GM12878 (cell line): ENCODE measurements at regions not wholly inside any gene's neighbourhood (a gene's known extent, or its start where the extent isn't known, plus 50 kb on each side); places are given as distances from the start of the nearest gene placed in this dataset.

Experiments
- CBFB ChIP-seq: IDR thresholded peaks from 2 replicates; pipeline ENCODE4 v1.6.1; 2016; ENCODE audit warnings: antibody characterized with exemption, low read depth
- CHD2 ChIP-seq: IDR thresholded peaks from 2 replicates; pipeline ENCODE4 v1.6.1; 2011; ENCODE audit warnings: low read depth, low read length, improper control_type of control experiment, borderline replicate concordance
- CREB1 ChIP-seq: IDR thresholded peaks from 2 replicates; pipeline ENCODE4 v1.6.1; 2012; ENCODE audit warnings: low read depth, mild to moderate bottlenecking, inconsistent platforms
- EZH2 ChIP-seq: IDR thresholded peaks from 2 replicates; pipeline ENCODE4 v1.6.1; 2012; ENCODE audit warnings: low read depth, mild to moderate bottlenecking, control low read depth, inconsistent platforms, low read length, borderline replicate concordance; ENCODE audit not compliant: control insufficient read depth
- HCFC1 ChIP-seq: fragments of 150-350 bp; IDR thresholded peaks from 2 replicates; pipeline ENCODE4 v1.6.1; 2014; ENCODE audit warnings: low read length
- NRF1 ChIP-seq: conservative IDR thresholded peaks from 2 replicates; pipeline ENCODE4 v1.6.1; 2011; ENCODE audit warnings: mild to moderate bottlenecking, low read depth, low read length, improper control_type of control experiment
- POLR2A ChIP-seq: IDR thresholded peaks from 2 replicates; pipeline ENCODE4 v1.6.1; 2011; ENCODE audit warnings: low read depth, mild to moderate bottlenecking, low read length
- SMAD1 ChIP-seq: fragments of 450-650 bp; IDR thresholded peaks from 2 replicates; pipeline ENCODE4 v1.6.1; 2018; ENCODE audit warnings: mild to moderate bottlenecking, low read depth; ENCODE audit not compliant: partially characterized antibody
- SMAD5 ChIP-seq: IDR thresholded peaks from 2 replicates; pipeline ENCODE4 v1.6.1; 2016; ENCODE audit warnings: antibody characterized with exemption, low read depth
- TF ChIP-seq, protein P1 (sequence below): IDR thresholded peaks from 2 replicates; pipeline ENCODE4 v1.6.1; 2011; ENCODE audit warnings: low read depth, low read length, improper control_type of control experiment, borderline replicate concordance
- TF ChIP-seq, protein P2 (sequence below), 3 experiments: IDR thresholded peaks in 2 of 3; conservative IDR thresholded peaks in 1 of 3; 2 replicates each; pipeline ENCODE4 v1.5.1; 2011; ENCODE audit warnings: low read depth in 3 of 3, low read length in 3 of 3, mild to moderate bottlenecking in 3 of 3, control low read depth in 2 of 3, moderate library complexity in 2 of 3, inconsistent platforms in 1 of 3, mixed read lengths in 1 of 3; ENCODE audit not compliant: control insufficient read depth in 2 of 3, insufficient read depth in 1 of 3; ENCODE audit errors: extremely low read depth in 1 of 3
- TF ChIP-seq, protein P3 (sequence below): fragments of 450-650 bp; IDR thresholded peaks from 2 replicates; pipeline ENCODE4 v1.6.1; 2016; ENCODE audit warnings: mild to moderate bottlenecking

DNA sequence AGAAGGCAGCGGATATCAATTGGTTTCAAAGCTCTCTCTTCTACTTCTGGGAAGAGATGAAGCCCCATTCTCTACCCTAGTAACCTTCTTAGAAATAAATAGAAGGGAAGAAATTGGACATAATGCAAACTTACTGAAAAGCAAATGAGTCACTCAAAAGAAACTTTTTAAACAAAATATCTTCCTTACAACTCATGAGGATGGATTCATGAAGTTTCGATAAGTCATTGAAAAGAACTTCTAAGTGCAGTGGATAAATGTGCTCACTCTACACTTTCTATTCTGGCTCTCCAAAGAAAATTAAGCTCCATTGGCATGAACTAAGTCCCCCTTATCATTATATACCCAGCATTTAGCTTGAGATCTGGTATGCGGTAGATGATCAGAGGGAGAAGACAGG lies 899.5 kb downstream of the RPS29 start:
- TF ChIP-seq, protein P1, sequence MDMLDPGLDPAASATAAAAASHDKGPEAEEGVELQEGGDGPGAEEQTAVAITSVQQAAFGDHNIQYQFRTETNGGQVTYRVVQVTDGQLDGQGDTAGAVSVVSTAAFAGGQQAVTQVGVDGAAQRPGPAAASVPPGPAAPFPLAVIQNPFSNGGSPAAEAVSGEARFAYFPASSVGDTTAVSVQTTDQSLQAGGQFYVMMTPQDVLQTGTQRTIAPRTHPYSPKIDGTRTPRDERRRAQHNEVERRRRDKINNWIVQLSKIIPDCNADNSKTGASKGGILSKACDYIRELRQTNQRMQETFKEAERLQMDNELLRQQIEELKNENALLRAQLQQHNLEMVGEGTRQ, result no peak
- TF ChIP-seq, protein P2, sequence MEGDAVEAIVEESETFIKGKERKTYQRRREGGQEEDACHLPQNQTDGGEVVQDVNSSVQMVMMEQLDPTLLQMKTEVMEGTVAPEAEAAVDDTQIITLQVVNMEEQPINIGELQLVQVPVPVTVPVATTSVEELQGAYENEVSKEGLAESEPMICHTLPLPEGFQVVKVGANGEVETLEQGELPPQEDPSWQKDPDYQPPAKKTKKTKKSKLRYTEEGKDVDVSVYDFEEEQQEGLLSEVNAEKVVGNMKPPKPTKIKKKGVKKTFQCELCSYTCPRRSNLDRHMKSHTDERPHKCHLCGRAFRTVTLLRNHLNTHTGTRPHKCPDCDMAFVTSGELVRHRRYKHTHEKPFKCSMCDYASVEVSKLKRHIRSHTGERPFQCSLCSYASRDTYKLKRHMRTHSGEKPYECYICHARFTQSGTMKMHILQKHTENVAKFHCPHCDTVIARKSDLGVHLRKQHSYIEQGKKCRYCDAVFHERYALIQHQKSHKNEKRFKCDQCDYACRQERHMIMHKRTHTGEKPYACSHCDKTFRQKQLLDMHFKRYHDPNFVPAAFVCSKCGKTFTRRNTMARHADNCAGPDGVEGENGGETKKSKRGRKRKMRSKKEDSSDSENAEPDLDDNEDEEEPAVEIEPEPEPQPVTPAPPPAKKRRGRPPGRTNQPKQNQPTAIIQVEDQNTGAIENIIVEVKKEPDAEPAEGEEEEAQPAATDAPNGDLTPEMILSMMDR (IDR thresholded peaks at IDR 0.05 in 2 of 3, conservative IDR thresholded peaks at IDR 0.05 in 1 of 3; ENCODE audit: control insufficient read depth in 2 of 3, extremely low read depth in 1 of 3, insufficient read depth in 1 of 3, low read depth in 3 of 3, low read length in 3 of 3), result no peak
- TF ChIP-seq EZH2 (no peak), NRF1 (no peak), CREB1 (no peak), CHD2 (no peak), CBFB (no peak), HCFC1 (no peak), POLR2A (no peak), SMAD5 (no peak), SMAD1 (no peak)
- TF ChIP-seq, protein P3, sequence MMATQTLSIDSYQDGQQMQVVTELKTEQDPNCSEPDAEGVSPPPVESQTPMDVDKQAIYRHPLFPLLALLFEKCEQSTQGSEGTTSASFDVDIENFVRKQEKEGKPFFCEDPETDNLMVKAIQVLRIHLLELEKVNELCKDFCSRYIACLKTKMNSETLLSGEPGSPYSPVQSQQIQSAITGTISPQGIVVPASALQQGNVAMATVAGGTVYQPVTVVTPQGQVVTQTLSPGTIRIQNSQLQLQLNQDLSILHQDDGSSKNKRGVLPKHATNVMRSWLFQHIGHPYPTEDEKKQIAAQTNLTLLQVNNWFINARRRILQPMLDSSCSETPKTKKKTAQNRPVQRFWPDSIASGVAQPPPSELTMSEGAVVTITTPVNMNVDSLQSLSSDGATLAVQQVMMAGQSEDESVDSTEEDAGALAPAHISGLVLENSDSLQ, result no peak
